Heart left ventricle (tissue), 13 donors: ENCODE measurements at regions not wholly inside any gene's neighbourhood (a gene's known extent, or its start where the extent isn't known, plus 50 kb on each side); places are given as distances from the start of the nearest gene placed in this dataset.

Experiments
- CTCF ChIP-seq, 12 donors: fragments of 200-600 bp; sonication (generic) in 4 of 12; IDR thresholded peaks; one replicate each; pipeline versions ENCODE4 v1.5.0 to v1.8.0; 2018 to 2022; ENCODE audit warnings: antibody characterized with exemption in 12 of 12, mild to moderate bottlenecking in 5 of 12
- POLR2A ChIP-seq, 2 donors: fragments of 450-650 bp; IDR thresholded peaks; one replicate each; pipeline ENCODE4 v1.6.1; 2017; ENCODE audit warnings: antibody characterized with exemption in 2 of 2, mild to moderate bottlenecking in 2 of 2, moderate library complexity in 2 of 2
- donor health status: ischemic (EF 13 %, LVEDD 7.1; RV severe dilation, severe dysfunction).
- donor health status: DM: no; HTN: yes; CAD: no.
- donor health status: DM: no; HTN: no; CAD: no.
- donor health status: ischemic (EF 25% LVEDD 6.9; RV normal size, moderate dysfunction).
- donor health status: ischemic (EF 25% LVEDD 5.7; RV mildly dilated, moderate dysfunction).
- donor health status: ischemic (EF 35%, LVEDD 5.7; RV mildly dilated, moderate dysfunction).
- donor health status: nonischemic (EF 11% LVEDD 7.7; RV severe dilation, severe dysfunction).
- donor health status: DM: yes; HTN: yes; CAD: no.
- donor health status: PGD.
- donor health status: ischemic (EF 29% LVEDD 5.4; RV normal size, mild dysfunction).
- donor health status: nonischemic (EF 23%, LVEDD 6.1; RV moderate dilation, normal function).

- no peak for TF ChIP-seq POLR2A (IDR thresholded peaks at IDR 0.05)
- no peak for TF ChIP-seq CTCF (IDR thresholded peaks at IDR 0.05)
These were observed 165.6 kb downstream of the MACROH2A1 start for GRCh38 chr5:135233477-135233876.
